ENCODE measurements at regions not wholly inside any gene's neighbourhood (a gene's known extent, or its start where the extent isn't known, plus 50 kb on each side); places are given as distances from the start of the nearest gene placed in this dataset.
A peak's percentile ranks its signal among the peaks of the same experiment; 100 is the strongest.
"Not testable (repeated sequence)": the region's sequence is repeated elsewhere in the genome, so short reads cannot be mapped to it uniquely, and the experiment has no call there.

- DNase-seq (ENCODE audit: low read depth), result peak; percentile 62
- no peak overlapping the region for H3K4me3 ChIP-seq (ENCODE audit: low read depth, low read length)
Observed at GRCh38 chrX:138986235-138986634, 274.7 kb upstream of the FGF13 start.

GRCh38 chrX:138982365-138982764, 270.8 kb upstream of the FGF13 start:
- no peak for TF ChIP-seq CTCF (IDR thresholded peaks at IDR 0.05; ENCODE audit: insufficient read depth, low read length)
- no peak overlapping the region for H3K4me3 ChIP-seq (ENCODE audit: low read depth, low read length)
- DNase-seq (ENCODE audit: low read depth), result no peak

More at GRCh38 chrX:138986235-138986634, 274.7 kb upstream of the FGF13 start:
- TF ChIP-seq CTCF (IDR thresholded peaks at IDR 0.05; ENCODE audit: insufficient read depth, low read length), result peak; percentile 42

GRCh38 chrX:138964501-138964900, 253.0 kb upstream of the FGF13 start:
- no peak for TF ChIP-seq CTCF (IDR thresholded peaks at IDR 0.05; ENCODE audit: insufficient read depth, low read length)
- no peak for DNase-seq (ENCODE audit: low read depth)
- no peak overlapping the region for H3K4me3 ChIP-seq (ENCODE audit: low read depth, low read length)

- H3K4me3 ChIP-seq (ENCODE audit: low read depth, low read length); DNase-seq (ENCODE audit: low read depth): not testable (repeated sequence)
Observed at GRCh38 chrX:138962419-138962818, 250.9 kb upstream of the FGF13 start.

GRCh38 chrX:138954976-138955375, 243.5 kb upstream of the FGF13 start:
- no peak overlapping the region for H3K4me3 ChIP-seq (ENCODE audit: low read depth, low read length)
- no peak for TF ChIP-seq CTCF (IDR thresholded peaks at IDR 0.05; ENCODE audit: insufficient read depth, low read length)
- no peak for DNase-seq (ENCODE audit: low read depth)

- H3K4me3 ChIP-seq (ENCODE audit: low read depth, low read length), result no peak overlapping the region
- DNase-seq (ENCODE audit: low read depth), result peak; percentile 35
- TF ChIP-seq CTCF (IDR thresholded peaks at IDR 0.05; ENCODE audit: insufficient read depth, low read length), result no peak
Observed at GRCh38 chrX:138946926-138947325, 235.4 kb upstream of the FGF13 start.

GRCh38 chrX:138945219-138945618, 233.7 kb upstream of the FGF13 start:
- no peak overlapping the region for H3K4me3 ChIP-seq (ENCODE audit: low read depth, low read length)
- peak; percentile 23 for DNase-seq (ENCODE audit: low read depth)
- TF ChIP-seq CTCF (IDR thresholded peaks at IDR 0.05; ENCODE audit: insufficient read depth, low read length), result no peak

Measured in fibroblast of the aortic adventitia (primary cell).